WI38 (cell line): ENCODE measurements at regions not wholly inside any gene's neighbourhood (a gene's known extent, or its start where the extent isn't known, plus 50 kb on each side); places are given as distances from the start of the nearest gene placed in this dataset.

Experiments
- H3K4me3 ChIP-seq: 2 replicates; pipeline ENCODE4 v1.5.1; 2011; ENCODE audit warnings: low read depth, mild to moderate bottlenecking, control low read depth, low read length
- TF ChIP-seq, protein P1 (sequence below): IDR thresholded peaks from 2 replicates; pipeline ENCODE4 v1.5.1; 2012; ENCODE audit warnings: low read depth, mild to moderate bottlenecking, control low read depth, low read length

DNA sequence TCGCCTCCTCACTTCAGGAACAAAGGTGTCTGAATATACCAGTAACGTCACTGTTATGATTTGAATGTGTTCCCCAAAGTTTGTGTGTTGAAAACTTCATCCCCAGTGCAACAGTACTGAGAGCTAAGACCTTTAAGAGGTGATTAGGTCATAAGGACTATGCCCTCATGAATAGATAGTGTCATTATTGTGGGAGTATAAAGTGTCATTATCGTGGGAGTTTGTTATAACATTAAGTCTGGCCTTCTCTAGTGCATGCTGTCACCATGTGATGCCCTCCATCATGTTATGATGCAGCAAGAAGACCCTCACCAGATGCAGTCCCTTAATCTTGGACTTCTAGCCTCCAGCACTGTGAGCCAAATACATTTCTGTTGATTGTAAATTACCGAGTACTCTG lies 53.7 kb upstream of the TLE3 start:
- H3K4me3 ChIP-seq = no peak overlapping the region
- TF ChIP-seq, protein P1, sequence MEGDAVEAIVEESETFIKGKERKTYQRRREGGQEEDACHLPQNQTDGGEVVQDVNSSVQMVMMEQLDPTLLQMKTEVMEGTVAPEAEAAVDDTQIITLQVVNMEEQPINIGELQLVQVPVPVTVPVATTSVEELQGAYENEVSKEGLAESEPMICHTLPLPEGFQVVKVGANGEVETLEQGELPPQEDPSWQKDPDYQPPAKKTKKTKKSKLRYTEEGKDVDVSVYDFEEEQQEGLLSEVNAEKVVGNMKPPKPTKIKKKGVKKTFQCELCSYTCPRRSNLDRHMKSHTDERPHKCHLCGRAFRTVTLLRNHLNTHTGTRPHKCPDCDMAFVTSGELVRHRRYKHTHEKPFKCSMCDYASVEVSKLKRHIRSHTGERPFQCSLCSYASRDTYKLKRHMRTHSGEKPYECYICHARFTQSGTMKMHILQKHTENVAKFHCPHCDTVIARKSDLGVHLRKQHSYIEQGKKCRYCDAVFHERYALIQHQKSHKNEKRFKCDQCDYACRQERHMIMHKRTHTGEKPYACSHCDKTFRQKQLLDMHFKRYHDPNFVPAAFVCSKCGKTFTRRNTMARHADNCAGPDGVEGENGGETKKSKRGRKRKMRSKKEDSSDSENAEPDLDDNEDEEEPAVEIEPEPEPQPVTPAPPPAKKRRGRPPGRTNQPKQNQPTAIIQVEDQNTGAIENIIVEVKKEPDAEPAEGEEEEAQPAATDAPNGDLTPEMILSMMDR = no peak

DNA sequence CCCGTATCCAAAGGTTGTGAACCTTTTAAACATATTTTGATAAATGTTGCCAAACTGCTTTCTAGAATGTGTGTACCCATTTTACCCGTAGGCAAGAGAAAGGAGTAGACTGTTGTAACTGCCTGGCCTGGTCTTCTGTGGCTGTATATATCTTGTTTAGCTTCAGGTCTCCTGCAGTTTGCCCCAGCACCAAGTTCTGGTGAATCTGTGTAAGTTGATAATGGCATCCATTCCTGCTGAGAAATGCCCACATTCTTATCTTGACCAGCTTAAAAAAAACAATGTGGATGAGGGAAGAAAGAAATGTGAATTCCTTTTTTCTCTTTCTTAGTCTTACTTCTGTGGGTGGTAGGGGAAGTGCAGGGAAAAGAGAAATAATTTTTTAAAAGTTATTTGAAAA lies 53.3 kb upstream of the TLE3 start:
- H3K4me3 ChIP-seq = no peak overlapping the region
- TF ChIP-seq, protein P1 = no peak

DNA sequence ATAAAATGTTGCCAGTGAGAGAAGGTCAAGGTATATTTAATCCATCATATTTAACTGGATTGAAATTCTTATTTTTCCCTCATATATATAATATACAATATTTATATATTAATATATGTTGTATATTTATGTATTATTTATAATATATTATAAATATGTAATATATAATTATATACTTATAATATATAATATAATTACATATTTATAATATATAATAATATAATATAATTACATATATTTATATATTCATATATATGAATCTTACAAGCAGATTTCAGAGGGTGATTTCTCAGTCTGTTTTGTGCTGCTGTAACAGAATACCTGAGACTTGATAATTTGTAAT lies 52.7 kb upstream of the TLE3 start:
- no peak overlapping the region for H3K4me3 ChIP-seq
- TF ChIP-seq, protein P1 = no peak

DNA sequence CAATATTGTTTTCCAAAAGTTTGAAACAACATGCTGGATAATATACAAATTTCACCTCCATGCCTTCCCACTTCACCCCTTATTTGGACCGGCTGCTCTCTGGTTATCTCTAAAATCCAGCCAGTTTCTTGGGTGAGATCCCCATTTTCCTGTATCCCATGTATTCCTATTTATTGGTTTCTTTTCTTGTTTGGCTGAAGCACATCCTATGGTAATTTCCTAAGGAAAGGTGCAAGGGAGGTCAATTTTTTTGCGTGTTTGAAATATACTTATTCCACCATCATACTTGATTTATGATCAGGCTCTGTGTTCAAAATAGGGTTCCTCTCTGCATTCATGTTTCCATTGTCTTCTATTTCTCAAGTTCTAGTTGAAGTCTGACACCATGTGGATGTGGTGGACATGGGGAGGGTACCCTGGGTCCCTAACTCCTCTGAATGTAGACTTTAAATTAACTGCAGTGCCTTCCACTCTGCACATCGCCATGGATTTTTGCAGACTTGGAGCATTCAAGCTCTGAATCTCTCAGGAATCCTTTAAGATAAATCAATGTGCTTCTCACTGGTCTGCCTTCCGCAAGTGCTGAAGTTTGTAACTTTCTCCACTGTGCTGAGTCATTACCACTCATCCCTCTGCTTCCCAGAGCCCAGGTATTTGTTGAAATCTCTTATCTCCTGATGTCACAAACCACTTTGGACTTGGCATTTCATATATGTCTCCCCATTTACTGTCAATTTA lies 52.1 kb upstream of the TLE3 start:
- TF ChIP-seq, protein P1 = no peak

DNA sequence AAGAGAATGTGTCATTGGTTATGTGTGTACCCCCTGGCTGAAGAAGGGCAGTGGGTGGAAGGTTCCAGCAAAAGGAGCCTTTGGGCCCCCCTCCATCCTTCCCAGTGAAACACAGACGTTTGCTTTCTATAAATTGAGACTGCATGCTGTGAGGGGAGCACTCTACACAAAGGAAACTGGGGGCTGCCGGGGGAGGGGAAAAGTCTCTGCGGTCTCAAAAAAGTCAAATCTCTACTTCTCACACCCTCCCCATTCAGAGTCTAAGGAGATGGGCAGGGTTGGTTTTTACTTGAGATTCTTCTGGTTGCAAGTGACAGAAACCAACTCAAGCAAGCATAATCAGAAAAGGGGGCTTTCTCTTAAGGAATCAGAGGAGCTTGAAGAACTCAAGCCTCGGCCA lies 50.1 kb upstream of the TLE3 start:
- H3K4me3 ChIP-seq = no peak overlapping the region
- TF ChIP-seq, protein P1 = no peak

More for the DNA sequence above, 52.1 kb upstream of the TLE3 start:
- no peak overlapping the region for H3K4me3 ChIP-seq
